IMR-90 (cell line): ENCODE measurements at regions not wholly inside any gene's neighbourhood (a gene's known extent, or its start where the extent isn't known, plus 50 kb on each side); places are given as distances from the start of the nearest gene placed in this dataset.

ENCODE experiments used
- CEBPB ChIP-seq: IDR thresholded peaks from 2 replicates; pipeline ENCODE4 v1.6.1; 2012; ENCODE audit warnings: low read depth, low read length, improper control_type of control experiment
- CTCF ChIP-seq: conservative IDR thresholded peaks from 2 replicates; pipeline ENCODE4 v1.5.1; 2012; ENCODE audit warnings: mild to moderate bottlenecking, low read depth, low read length, improper control_type of control experiment
- ELK1 ChIP-seq: fragments of 150-350 bp; IDR thresholded peaks from 2 replicates; pipeline ENCODE4 v1.6.1; 2016; ENCODE audit warnings: low read depth, mild to moderate bottlenecking, low read length, moderate library complexity, borderline replicate concordance
- MAFK ChIP-seq: IDR thresholded peaks from 2 replicates; pipeline ENCODE4 v1.6.1; 2012; ENCODE audit warnings: low read depth, low read length, improper control_type of control experiment
- MAZ ChIP-seq: IDR thresholded peaks from 2 replicates; pipeline ENCODE4 v1.6.1; 2012; ENCODE audit warnings: low read depth, mild to moderate bottlenecking, low read length, improper control_type of control experiment, moderate library complexity, borderline replicate concordance
- MXI1 ChIP-seq: IDR thresholded peaks from 2 replicates; pipeline ENCODE4 v1.6.1; 2012; ENCODE audit warnings: low read depth, mild to moderate bottlenecking, low read length, moderate library complexity, borderline replicate concordance
- POLR2A ChIP-seq: IDR thresholded peaks from 2 replicates; pipeline ENCODE4 v1.6.1; 2012; ENCODE audit warnings: mild to moderate bottlenecking, low read depth, low read length
- RAD21 ChIP-seq: IDR thresholded peaks from 2 replicates; pipeline ENCODE4 v1.6.1; 2012; ENCODE audit warnings: low read length, improper control_type of control experiment
- RCOR1 ChIP-seq: IDR thresholded peaks from 2 replicates; pipeline ENCODE4 v1.6.1; 2012; ENCODE audit warnings: mild to moderate bottlenecking, low read length, improper control_type of control experiment; ENCODE audit not compliant: insufficient replicate concordance
- RFX5 ChIP-seq: IDR thresholded peaks from 2 replicates; pipeline ENCODE4 v1.8.0; 2012; ENCODE audit warnings: low read depth, mild to moderate bottlenecking, low read length, moderate library complexity
- SMC3 ChIP-seq: fragments of 150-350 bp; IDR thresholded peaks from 2 replicates; pipeline ENCODE4 v1.6.1; 2016; ENCODE audit warnings: low read depth, mild to moderate bottlenecking, antibody characterized with exemption, low read length, moderate library complexity

DNA sequence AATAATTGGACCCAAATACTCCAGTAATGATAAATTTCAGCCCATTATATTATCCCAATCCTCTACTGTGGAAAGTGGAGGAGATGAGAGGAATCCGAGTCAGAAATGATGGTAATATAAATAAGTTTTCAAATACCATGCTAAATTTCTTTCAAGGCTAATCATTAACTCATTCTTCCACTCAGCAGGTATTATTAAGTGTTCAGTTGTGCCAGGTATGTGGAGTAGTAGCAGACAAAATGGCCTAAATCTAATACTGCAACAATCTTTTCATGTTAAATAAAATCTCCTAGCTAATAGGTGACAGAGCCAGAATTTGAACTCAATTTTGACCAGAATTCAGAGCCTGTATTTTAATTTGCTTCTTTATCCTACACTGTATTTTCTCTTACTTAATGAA, 538.6 kb upstream of the ROBO2 start:
- TF ChIP-seq CTCF = no peak
- no peak for TF ChIP-seq ELK1
- no peak for TF ChIP-seq RAD21
- TF ChIP-seq POLR2A = no peak
- TF ChIP-seq MXI1 = no peak
- TF ChIP-seq RCOR1 = no peak
- TF ChIP-seq MAFK = no peak
- TF ChIP-seq SMC3 = no peak
- TF ChIP-seq MAZ = no peak
- TF ChIP-seq RFX5 = no peak
- no peak for TF ChIP-seq CEBPB
